ENCODE measurements at regions not wholly inside any gene's neighbourhood (a gene's known extent, or its start where the extent isn't known, plus 50 kb on each side); places are given as distances from the start of the nearest gene placed in this dataset.

- TF ChIP-seq CTCF (conservative IDR thresholded peaks at IDR 0.05) (no peak), EZH2 (IDR thresholded peaks at IDR 0.05; ENCODE audit: low read depth) (no peak)
These were observed 670.6 kb downstream of the BCL11A start for GRCh38 chr2:59882822-59883221.

Data from PC-9 (cell line).